Suprapubic skin (tissue), 3 donors: ENCODE measurements at regions not wholly inside any gene's neighbourhood (a gene's known extent, or its start where the extent isn't known, plus 50 kb on each side); places are given as distances from the start of the nearest gene placed in this dataset.

Experiments
- CTCF ChIP-seq, 2 donors: fragments of 200-600 bp in 1 of 2; fragments of 450-650 bp in 1 of 2; sonication (generic) in 1 of 2; IDR thresholded peaks; one replicate each; pipeline ENCODE4 v1.5.1; 2016 to 2019; ENCODE audit warnings: antibody characterized with exemption in 2 of 2, mild to moderate bottlenecking in 1 of 2, moderate library complexity in 1 of 2
- POLR2A ChIP-seq, 2 donors: fragments of 450-650 bp; IDR thresholded peaks; one replicate each; pipeline ENCODE4 v1.6.1; 2017; ENCODE audit warnings: antibody characterized with exemption in 2 of 2, mild to moderate bottlenecking in 2 of 2, moderate library complexity in 2 of 2

DNA sequence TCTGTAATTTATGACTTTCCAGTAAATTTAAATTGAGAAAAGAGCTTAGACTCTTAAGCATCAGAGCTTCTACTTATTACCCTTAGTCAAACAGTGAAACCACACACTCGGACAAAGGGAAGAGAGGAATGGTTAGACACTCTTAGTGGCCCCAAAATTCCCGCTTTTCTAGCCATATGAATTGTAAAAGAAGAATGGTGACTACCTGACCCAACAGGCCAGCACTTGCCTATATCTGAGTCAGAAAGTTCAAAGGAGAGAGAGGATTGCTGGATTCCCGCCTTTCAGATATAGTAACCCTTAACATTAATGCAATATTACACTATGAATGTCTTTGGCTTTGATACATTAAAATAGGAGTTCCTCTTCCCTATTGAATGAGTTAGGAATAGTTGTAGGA, 317.3 kb downstream of the PCDH17 start:
- TF ChIP-seq POLR2A (IDR thresholded peaks at IDR 0.05), result no peak
- no peak for TF ChIP-seq CTCF (IDR thresholded peaks at IDR 0.05)
